GM12873 (cell line): ENCODE measurements at regions not wholly inside any gene's neighbourhood (a gene's known extent, or its start where the extent isn't known, plus 50 kb on each side); places are given as distances from the start of the nearest gene placed in this dataset.

Experiments used
- CTCF ChIP-seq: IDR thresholded peaks from 2 replicates; pipeline ENCODE4 v1.5.1; 2012; ENCODE audit warnings: low read depth, mild to moderate bottlenecking, moderate library complexity, low read length, control low read depth; ENCODE audit not compliant: insufficient read depth; ENCODE audit errors: missing control alignments

GRCh38 chr1:110286564-110286963 lies 52.6 kb upstream of the RBM15 start:
- no peak for TF ChIP-seq CTCF

- no peak for TF ChIP-seq CTCF
Observed at GRCh38 chr1:110288111-110288510, 51.1 kb upstream of the RBM15 start.
